PC-9 (cell line): ENCODE measurements at regions not wholly inside any gene's neighbourhood (a gene's known extent, or its start where the extent isn't known, plus 50 kb on each side); places are given as distances from the start of the nearest gene placed in this dataset.

Experiments
- BruUV-seq: library from RNA; stranded (reverse); fragments of 400-500 nt; replicated peaks from 2 replicates; lab custom pipeline; 2021; lab: Mats Ljungman, UMichigan
- CTCF ChIA-PET: fragments of 300-600 bp; sonication (Branson Sonifier 250); formaldehyde crosslinking; loops from one replicate; lab custom pipeline; 2022; ENCODE audit warnings: antibody characterized with exemption; lab: Charles Lee
- POLR2A ChIA-PET: fragments of 300-600 bp; sonication (Branson Sonifier 250); formaldehyde crosslinking; loops from one replicate; lab custom pipeline; 2022; ENCODE audit warnings: antibody characterized with exemption; ENCODE audit not compliant: unreplicated experiment; lab: Charles Lee
- DNase-seq, 2 experiments: peaks; one replicate each; pipeline versions ENCODE4 v3.0.0 to v3.0.0-alpha.2; 2015 to 2022; ENCODE audit warnings: mixed read lengths in 1 of 2
- H2AFZ ChIP-seq: fragments of 200-600 bp; sonication (generic); 2 replicates; pipeline ENCODE4 v1.8.1; 2017; ENCODE audit warnings: antibody characterized with exemption
- H3F3A ChIP-seq: fragments of 200-600 bp; sonication (generic); 2 replicates; pipeline ENCODE4 v1.8.1; 2017; ENCODE audit warnings: antibody characterized with exemption, mild to moderate bottlenecking, low read depth; ENCODE audit not compliant: insufficient read depth
- H3K27ac ChIP-seq: fragments of 200-600 bp; sonication (generic); 2 replicates; pipeline ENCODE4 v1.6.1; 2016; ENCODE audit warnings: mixed run types
- H3K27me3 ChIP-seq: fragments of 200-600 bp; sonication (generic); 2 replicates; pipeline ENCODE4 v1.6.1; 2016; ENCODE audit warnings: low read depth, mixed run types; ENCODE audit not compliant: insufficient read depth
- H3K36me3 ChIP-seq: fragments of 200-600 bp; sonication (generic); 2 replicates; pipeline ENCODE4 v1.6.1; 2016; ENCODE audit warnings: low read depth, mixed run types
- H3K4me1 ChIP-seq: fragments of 200-600 bp; sonication (generic); replicated peaks from 2 replicates; pipeline ENCODE4 v1.6.1; 2016; ENCODE audit warnings: mixed run types; ENCODE audit not compliant: insufficient read depth
- H3K4me2 ChIP-seq: fragments of 200-600 bp; sonication (generic); 2 replicates; pipeline ENCODE4 v1.6.1; 2017; ENCODE audit warnings: mixed run types
- H3K4me3 ChIP-seq: fragments of 200-600 bp; sonication (generic); 2 replicates; pipeline ENCODE4 v1.6.1; 2016; ENCODE audit warnings: mixed run types
- H3K79me2 ChIP-seq: fragments of 200-600 bp; sonication (generic); 2 replicates; pipeline ENCODE4 v1.6.1; 2017; ENCODE audit warnings: low read depth, mixed run types
- H3K9me2 ChIP-seq: fragments of 200-600 bp; sonication (generic); 2 replicates; pipeline ENCODE4 v1.8.1; 2017; ENCODE audit warnings: mild to moderate bottlenecking; ENCODE audit not compliant: insufficient read depth
- H3K9me3 ChIP-seq: fragments of 200-600 bp; sonication (generic); 2 replicates; pipeline ENCODE4 v1.8.1; 2016; ENCODE audit warnings: low read depth; ENCODE audit not compliant: insufficient read depth
- H4K20me1 ChIP-seq: fragments of 200-600 bp; sonication (generic); 2 replicates; pipeline ENCODE4 v1.8.1; 2017; ENCODE audit not compliant: insufficient read depth
- CTCF ChIP-seq: fragments of 200-600 bp; sonication (generic); conservative IDR thresholded peaks from 2 replicates; pipeline ENCODE4 v1.6.1; 2017; ENCODE audit warnings: mixed run types, antibody characterized with exemption, mild to moderate bottlenecking, moderate library complexity
- EZH2 ChIP-seq: fragments of 200-600 bp; sonication (generic); IDR thresholded peaks from 2 replicates; pipeline ENCODE4 v1.8.0; 2017; ENCODE audit warnings: antibody characterized with exemption, low read depth
- intact Hi-C: fragments of 100-400 bp; cut with micrococcal nuclease; formaldehyde crosslinking; loops from one replicate; pipeline ENCODE4 v1.10.0; 2022; ENCODE audit not compliant: unreplicated experiment

- CTCF ChIA-PET: interaction anchor here (0.5 kb wide), 1 partner anchor 137 kb away, joined by 7 read pairs; no protein-coding TSS in a partner anchor
- Histone ChIP-seq H3K9me3 (no peaks in the 10 kb centered on the region), H3K4me1 (no peaks in the 10 kb centered on the region), H4K20me1 (no peaks in the 10 kb centered on the region), H3K9me2 (no peaks in the 10 kb centered on the region), H3K4me2 (no peak overlapping the region), H3K36me3 (no peaks in the 10 kb centered on the region), H2AFZ (no peak overlapping the region), H3K27me3 (no peaks in the 10 kb centered on the region), H3K4me3 (no peak overlapping the region), H3K27ac (no peak overlapping the region), H3K79me2 (no peaks in the 10 kb centered on the region), H3F3A (no peaks in the 10 kb centered on the region)
- BruUV-seq: no TSS peak
- POLR2A ChIA-PET: no interaction called here
- DNase-seq: no peak
- intact Hi-C loops: no loop called here
- TF ChIP-seq CTCF (no peak), EZH2 (no peak)
Measured at GRCh38 chr2:234865586-234865985, 86.2 kb upstream of the SH3BP4 start.

GRCh38 chr2:234865040-234865439 lies 86.8 kb upstream of the SH3BP4 start:
- H3K4me3 ChIP-seq: no peak overlapping the region
- POLR2A ChIA-PET: no interaction called here
- no peak overlapping the region for H3K27ac ChIP-seq
- TF ChIP-seq EZH2 (no peak), CTCF (no peak)
- no peaks in the 10 kb centered on the region for H3K27me3 ChIP-seq
- H3F3A ChIP-seq: peaks cover under 1% of the 10 kb centered on the region; the same call in 1 of the 2 replicates
- no peak overlapping the region for H3K4me2 ChIP-seq
- H3K36me3 ChIP-seq: no peaks in the 10 kb centered on the region
- BruUV-seq: no TSS peak
- CTCF ChIA-PET: no interaction called here
- H2AFZ ChIP-seq: no peak overlapping the region
- intact Hi-C loops: no loop called here
- no peaks in the 10 kb centered on the region for H3K4me1 ChIP-seq
- no peaks in the 10 kb centered on the region for H4K20me1 ChIP-seq
- H3K79me2 ChIP-seq: no peaks in the 10 kb centered on the region
- no peaks in the 10 kb centered on the region for H3K9me3 ChIP-seq
- no peaks in the 10 kb centered on the region for H3K9me2 ChIP-seq
- DNase-seq: no peak

- ChIA-PET CTCF (interaction anchor here (0.6 kb wide), 1 partner anchor 621 kb away, joined by 3 read pairs; no protein-coding TSS in a partner anchor), POLR2A (no interaction called here)
- H3K4me2 ChIP-seq: no peak overlapping the region
- no peak overlapping the region for H3K27ac ChIP-seq
- peaks cover 5% of the 10 kb centered on the region; the same call in 1 of the 2 replicates for H3F3A ChIP-seq
- no peaks in the 10 kb centered on the region for H4K20me1 ChIP-seq
- no peaks in the 10 kb centered on the region for H3K79me2 ChIP-seq
- H3K4me3 ChIP-seq: no peak overlapping the region
- intact Hi-C loops: no loop called here
- no peak overlapping the region for H2AFZ ChIP-seq
- no peaks in the 10 kb centered on the region for H3K4me1 ChIP-seq
- H3K27me3 ChIP-seq: no peaks in the 10 kb centered on the region
- H3K9me3 ChIP-seq: no peaks in the 10 kb centered on the region
- BruUV-seq: no TSS peak
- H3K9me2 ChIP-seq: no peaks in the 10 kb centered on the region
- no peak for DNase-seq
- TF ChIP-seq CTCF (no peak), EZH2 (no peak)
- H3K36me3 ChIP-seq: no peaks in the 10 kb centered on the region
Measured at GRCh38 chr2:234864506-234864905, 87.3 kb upstream of the SH3BP4 start.
